GM12875 (cell line): ENCODE measurements at regions not wholly inside any gene's neighbourhood (a gene's known extent, or its start where the extent isn't known, plus 50 kb on each side); places are given as distances from the start of the nearest gene placed in this dataset.

ENCODE experiments used
- H3K4me3 ChIP-seq: one replicate; pipeline ENCODE4 v1.5.1; 2011; ENCODE audit warnings: low read depth, low read length, control low read depth
- TF ChIP-seq, protein P1 (sequence below): IDR thresholded peaks from 2 replicates; pipeline ENCODE4 v1.5.1; 2011; ENCODE audit warnings: low read depth, mild to moderate bottlenecking, control low read depth, inconsistent platforms, low read length, moderate library complexity, borderline replicate concordance; ENCODE audit not compliant: insufficient read depth

GRCh38 chr22:26804315-26804714, 146.9 kb downstream of the MIAT start:
- no peak overlapping the region for H3K4me3 ChIP-seq
- TF ChIP-seq, protein P1, sequence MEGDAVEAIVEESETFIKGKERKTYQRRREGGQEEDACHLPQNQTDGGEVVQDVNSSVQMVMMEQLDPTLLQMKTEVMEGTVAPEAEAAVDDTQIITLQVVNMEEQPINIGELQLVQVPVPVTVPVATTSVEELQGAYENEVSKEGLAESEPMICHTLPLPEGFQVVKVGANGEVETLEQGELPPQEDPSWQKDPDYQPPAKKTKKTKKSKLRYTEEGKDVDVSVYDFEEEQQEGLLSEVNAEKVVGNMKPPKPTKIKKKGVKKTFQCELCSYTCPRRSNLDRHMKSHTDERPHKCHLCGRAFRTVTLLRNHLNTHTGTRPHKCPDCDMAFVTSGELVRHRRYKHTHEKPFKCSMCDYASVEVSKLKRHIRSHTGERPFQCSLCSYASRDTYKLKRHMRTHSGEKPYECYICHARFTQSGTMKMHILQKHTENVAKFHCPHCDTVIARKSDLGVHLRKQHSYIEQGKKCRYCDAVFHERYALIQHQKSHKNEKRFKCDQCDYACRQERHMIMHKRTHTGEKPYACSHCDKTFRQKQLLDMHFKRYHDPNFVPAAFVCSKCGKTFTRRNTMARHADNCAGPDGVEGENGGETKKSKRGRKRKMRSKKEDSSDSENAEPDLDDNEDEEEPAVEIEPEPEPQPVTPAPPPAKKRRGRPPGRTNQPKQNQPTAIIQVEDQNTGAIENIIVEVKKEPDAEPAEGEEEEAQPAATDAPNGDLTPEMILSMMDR, result no peak

DNA sequence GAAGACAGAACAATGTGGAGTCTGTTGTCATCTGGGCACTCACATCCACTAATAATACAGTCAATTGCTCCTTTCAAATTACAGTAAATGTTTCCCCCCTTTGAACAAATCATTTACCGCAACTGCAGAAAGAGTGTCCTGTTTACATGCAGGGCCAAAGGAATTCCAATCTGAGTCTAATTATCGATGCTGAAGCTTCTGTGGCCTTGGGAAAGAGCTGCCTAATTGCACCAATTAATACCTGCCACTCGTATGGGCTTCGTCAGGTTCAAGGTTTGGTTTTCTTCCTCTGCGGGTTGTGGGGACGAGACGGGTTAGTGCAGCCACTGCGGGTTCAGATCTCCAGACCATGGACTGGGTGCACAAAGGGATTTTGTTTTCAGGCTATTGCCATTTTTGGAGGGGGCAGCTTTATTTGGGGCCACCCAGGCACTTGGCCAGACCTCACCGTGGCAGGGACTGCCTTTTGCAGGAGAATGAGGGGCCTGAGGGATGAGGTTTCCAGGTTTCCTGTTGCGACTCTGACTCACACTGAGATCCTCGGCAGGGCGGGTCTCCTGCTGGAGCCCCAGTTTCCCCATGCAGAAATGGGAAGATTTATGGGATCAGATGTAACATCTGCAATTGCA, 147.6 kb downstream of the MIAT start:
- H3K4me3 ChIP-seq, result no peak overlapping the region
- TF ChIP-seq, protein P1, result no peak

GRCh38 chr22:26806445-26807175, 149.2 kb downstream of the MIAT start:
- no peak overlapping the region for H3K4me3 ChIP-seq
- TF ChIP-seq, protein P1, result no peak

GRCh38 chr22:26811647-26811992, 154.2 kb downstream of the MIAT start:
- TF ChIP-seq, protein P1, result no peak
- H3K4me3 ChIP-seq, result no peak overlapping the region

DNA sequence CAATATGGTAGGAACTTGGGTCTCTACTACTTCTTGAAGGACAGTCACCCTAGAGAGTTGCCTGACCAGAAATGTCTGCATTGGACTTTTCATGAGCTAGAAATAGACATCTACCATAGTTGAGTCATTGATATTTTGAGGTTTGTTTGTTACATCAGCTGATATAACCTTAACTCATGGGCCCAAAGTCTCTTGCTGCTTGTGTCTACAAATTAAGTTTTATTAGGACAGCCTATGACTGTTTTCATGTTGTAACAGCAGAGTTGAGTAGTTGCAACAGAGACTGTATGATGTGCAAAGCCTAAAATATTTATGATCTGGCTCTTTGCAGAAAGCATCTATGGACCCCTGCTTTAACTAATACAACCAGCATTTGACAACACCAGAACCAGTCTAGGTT, 155.3 kb downstream of the MIAT start:
- TF ChIP-seq, protein P1, result no peak
- no peak overlapping the region for H3K4me3 ChIP-seq

DNA sequence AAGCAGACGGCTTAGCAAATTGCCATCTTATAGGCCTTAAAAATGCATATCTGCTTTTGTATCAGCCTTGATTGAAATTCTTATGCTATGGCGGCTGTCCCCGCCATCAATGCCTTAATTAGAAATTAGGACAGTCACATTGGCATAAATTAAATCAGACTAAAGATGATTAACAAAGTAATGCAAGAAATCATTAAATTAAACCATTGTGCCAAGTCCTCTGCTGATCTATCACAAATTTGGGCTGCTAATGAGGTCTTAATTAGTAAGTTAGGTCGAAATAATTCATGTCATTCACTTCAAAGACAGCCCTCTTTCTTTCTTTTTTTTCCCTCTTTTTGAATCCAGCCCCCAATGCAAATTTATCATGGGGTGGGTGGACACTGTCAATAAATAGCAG, 159.3 kb downstream of the MIAT start:
- TF ChIP-seq, protein P1, result no peak
- no peak overlapping the region for H3K4me3 ChIP-seq

DNA sequence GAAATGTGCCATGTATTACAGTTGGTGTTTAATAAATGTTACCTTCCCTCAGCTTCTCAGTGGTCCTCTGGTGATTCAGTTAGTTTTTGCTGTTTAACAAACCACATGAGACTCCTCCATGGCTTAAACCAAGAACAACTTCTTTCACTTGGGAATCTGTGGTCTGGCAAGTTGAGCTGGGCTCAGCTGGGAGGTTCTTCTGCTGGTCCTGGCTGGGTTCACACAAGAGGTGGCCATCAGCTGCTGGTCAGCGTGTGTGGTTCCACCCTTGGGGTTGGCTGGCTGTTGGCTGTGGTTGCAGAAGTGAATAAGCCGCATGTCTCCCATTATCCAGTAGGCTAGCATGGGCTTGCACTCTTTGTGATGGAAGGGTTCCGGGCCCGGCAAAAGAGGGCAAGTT, 160.5 kb downstream of the MIAT start:
- TF ChIP-seq, protein P1, result no peak
- H3K4me3 ChIP-seq, result no peak overlapping the region
